Mesenchymal stem cell (in vitro differentiated cells and primary cell): ENCODE measurements at regions not wholly inside any gene's neighbourhood (a gene's known extent, or its start where the extent isn't known, plus 50 kb on each side); places are given as distances from the start of the nearest gene placed in this dataset.

Experiments
- DNase-seq: peaks from one replicate; pipeline ENCODE4 v3.0.0-alpha.2; 2013
- H2AFZ ChIP-seq: one replicate; pipeline ENCODE4 v1.6.1; 2013; ENCODE audit warnings: low read depth, mild to moderate bottlenecking, control low read depth, inconsistent platforms, low read length, moderate library complexity
- H2AK5ac ChIP-seq: 2 replicates; pipeline ENCODE4 v1.6.1; 2013; ENCODE audit warnings: low read length, moderate library complexity, mild to moderate bottlenecking, inconsistent platforms; ENCODE audit not compliant: severe bottlenecking
- H2BK120ac ChIP-seq: one replicate; pipeline ENCODE4 v1.6.1; 2013; ENCODE audit warnings: low read depth, mild to moderate bottlenecking, inconsistent platforms, low read length, moderate library complexity
- H2BK12ac ChIP-seq, 2 experiments: one replicate each; pipeline ENCODE4 v1.6.1; 2013; ENCODE audit warnings: inconsistent platforms in 2 of 2, low read length in 2 of 2, mild to moderate bottlenecking in 2 of 2, moderate library complexity in 2 of 2, control low read depth in 1 of 2
- H2BK15ac ChIP-seq: one replicate; pipeline ENCODE4 v1.6.1; 2013; ENCODE audit warnings: mild to moderate bottlenecking, low read depth, inconsistent platforms; ENCODE audit not compliant: poor library complexity, severe bottlenecking
- H2BK5ac ChIP-seq: 2 replicates; pipeline ENCODE4 v1.6.1; 2013; ENCODE audit warnings: low read depth, mild to moderate bottlenecking, low read length, control low read depth, inconsistent platforms; ENCODE audit not compliant: poor library complexity, severe bottlenecking
- H3K14ac ChIP-seq, 2 experiments: one replicate each; pipeline ENCODE4 v1.6.1; 2013; ENCODE audit warnings: inconsistent platforms in 2 of 2, low read length in 2 of 2, control low read depth in 1 of 2, mild to moderate bottlenecking in 1 of 2, moderate library complexity in 1 of 2
- H3K18ac ChIP-seq, 2 experiments: one replicate each; pipeline ENCODE4 v1.6.1; 2013; ENCODE audit warnings: inconsistent platforms in 2 of 2, low read length in 2 of 2, control low read depth in 1 of 2, low read depth in 1 of 2, mild to moderate bottlenecking in 1 of 2
- H3K23ac ChIP-seq, 2 experiments: one replicate each; pipeline ENCODE4 v1.6.1; 2013; ENCODE audit warnings: inconsistent platforms in 2 of 2, low read length in 2 of 2, mild to moderate bottlenecking in 2 of 2, moderate library complexity in 2 of 2, control low read depth in 1 of 2
- H3K27ac ChIP-seq: 2 replicates; pipeline ENCODE4 v1.5.1; 2013; ENCODE audit warnings: mild to moderate bottlenecking, moderate library complexity, low read length, control low read depth, inconsistent platforms; ENCODE audit not compliant: poor library complexity, severe bottlenecking
- H3K27me3 ChIP-seq, 2 experiments: 2 replicates each; pipeline versions ENCODE4 v1.6.1 to v1.7.0; 2013; ENCODE audit warnings: low read length in 2 of 2, mild to moderate bottlenecking in 2 of 2, moderate library complexity in 2 of 2, control low read depth in 1 of 2, inconsistent platforms in 1 of 2; ENCODE audit not compliant: control insufficient read depth in 1 of 2, insufficient read depth in 1 of 2
- H3K36me3 ChIP-seq, 2 experiments: 2 replicates each; pipeline versions ENCODE4 v1.6.1 to v1.7.0; 2013; ENCODE audit warnings: low read length in 2 of 2, control low read depth in 1 of 2, inconsistent platforms in 1 of 2, low read depth in 1 of 2, mild to moderate bottlenecking in 1 of 2; ENCODE audit not compliant: insufficient read depth in 2 of 2, control insufficient read depth in 1 of 2
- H3K4ac ChIP-seq, 2 experiments: one replicate each; pipeline ENCODE4 v1.6.1; 2013; ENCODE audit warnings: inconsistent platforms in 2 of 2, low read length in 2 of 2, mild to moderate bottlenecking in 2 of 2, moderate library complexity in 2 of 2, control low read depth in 1 of 2, low read depth in 1 of 2
- H3K4me1 ChIP-seq: 2 replicates; pipeline ENCODE4 v1.6.1; 2013; ENCODE audit warnings: low read depth, low read length, control low read depth; ENCODE audit not compliant: control insufficient read depth, insufficient read depth
- H3K4me2 ChIP-seq: 2 replicates; pipeline ENCODE4 v1.6.1; 2013; ENCODE audit warnings: low read length, mild to moderate bottlenecking, inconsistent platforms; ENCODE audit not compliant: poor library complexity, severe bottlenecking
- H3K4me3 ChIP-seq, 2 experiments: 2 replicates each; pipeline versions ENCODE4 v1.5.1 to v1.7.0; 2013; ENCODE audit warnings: low read length in 2 of 2, mild to moderate bottlenecking in 2 of 2, control low read depth in 1 of 2, low read depth in 1 of 2; ENCODE audit not compliant: insufficient read depth in 1 of 2
- H3K79me1 ChIP-seq: replicated peaks from 2 replicates; pipeline ENCODE4 v1.6.1; 2013; ENCODE audit warnings: mild to moderate bottlenecking, control low read depth, low read length, inconsistent platforms; ENCODE audit not compliant: poor library complexity, severe bottlenecking
- H3K9ac ChIP-seq: 2 replicates; pipeline ENCODE4 v1.7.0; 2013; ENCODE audit warnings: mild to moderate bottlenecking, low read length, moderate library complexity
- H3K9me3 ChIP-seq: 2 replicates; pipeline ENCODE4 v1.7.0; 2013; ENCODE audit warnings: mild to moderate bottlenecking, low read length; ENCODE audit not compliant: control insufficient read depth
- H4K8ac ChIP-seq: one replicate; pipeline ENCODE4 v1.6.1; 2013; ENCODE audit warnings: inconsistent platforms, mild to moderate bottlenecking, low read length, moderate library complexity
- H4K91ac ChIP-seq: one replicate; pipeline ENCODE4 v1.6.1; 2013; ENCODE audit warnings: mild to moderate bottlenecking, low read length, inconsistent platforms
- WGBS: methylation state at CpG from one replicate; pipeline ENCODE4 v1.1.7; 2013; ENCODE audit warnings: mixed read lengths; 5-methylcytosine and 5-hydroxymethylcytosine counted together

DNA sequence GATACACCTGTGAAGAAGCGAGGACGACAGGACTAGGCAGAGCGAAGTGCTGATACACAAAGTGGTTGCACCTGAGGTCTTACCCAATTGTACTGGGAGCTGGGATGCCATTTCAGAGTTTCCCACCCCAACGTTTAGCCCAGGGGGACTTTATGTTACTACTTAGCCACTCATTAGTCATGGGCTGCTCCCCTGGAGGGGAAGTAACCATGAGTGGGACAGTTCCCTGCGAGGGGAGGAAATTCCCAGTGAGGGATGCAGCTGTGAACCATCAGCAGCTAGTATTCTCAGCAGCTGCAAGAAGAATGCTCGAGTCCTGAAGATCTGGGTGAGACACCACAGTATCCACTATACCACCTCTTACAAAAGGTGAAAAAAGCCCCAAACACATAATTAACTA lies 93.7 kb upstream of the ACTBL2 start:
- Histone ChIP-seq H3K4me1 (no peaks in the 10 kb centered on the region), H3K4me2 (no peak overlapping the region), H2AK5ac (no peak overlapping the region), H3K79me1 (no peaks in the 10 kb centered on the region), H3K18ac (no peak overlapping the region), H2BK15ac (no peak overlapping the region), H3K9ac (no peak overlapping the region), H3K36me3 (no peaks in the 10 kb centered on the region), H3K23ac (no peak overlapping the region), H2BK120ac (no peak overlapping the region), H3K27me3 (peaks cover 0 to 5% of the 10 kb centered on the region in 2 experiments), H4K91ac (no peak overlapping the region), H2BK5ac (no peak overlapping the region), H4K8ac (no peak overlapping the region), H3K14ac (no peak overlapping the region), H2BK12ac (no peak overlapping the region), H3K27ac (no peak overlapping the region), H3K4me3 (no peak overlapping the region), H3K4ac (no peak overlapping the region), H3K9me3 (no peaks in the 10 kb centered on the region), H2AFZ (no peak overlapping the region)
- DNase-seq, result no peak
- WGBS, result 86% methylated on average over 4 of the region's 6 CpGs

DNA sequence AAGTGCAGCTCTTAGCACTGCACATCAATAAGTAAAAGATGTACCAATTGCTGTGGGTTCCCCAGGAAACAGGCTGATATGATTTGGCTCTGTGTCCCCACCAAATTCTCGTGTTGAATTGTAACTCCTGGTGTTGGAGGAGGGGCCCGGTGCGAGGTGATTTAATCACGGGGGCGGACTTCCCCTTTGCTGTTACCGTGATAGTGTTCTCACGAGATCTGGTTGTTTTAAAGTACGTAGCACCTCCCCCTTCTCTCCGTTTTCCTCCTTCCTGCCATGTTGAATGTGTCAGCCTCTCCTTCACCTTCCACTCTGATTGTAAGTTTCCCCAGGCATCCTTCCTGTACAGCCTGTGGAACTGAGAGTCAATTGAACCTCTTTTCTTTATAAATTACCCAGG lies 93.2 kb upstream of the ACTBL2 start:
- Histone ChIP-seq H2BK12ac (no peak overlapping the region), H2AK5ac (no peak overlapping the region), H2BK5ac (no peak overlapping the region), H2BK15ac (no peak overlapping the region), H4K8ac (no peak overlapping the region), H3K79me1 (no peaks in the 10 kb centered on the region), H3K9me3 (no peaks in the 10 kb centered on the region), H3K4me1 (no peaks in the 10 kb centered on the region), H3K27ac (no peak overlapping the region), H2BK120ac (no peak overlapping the region), H3K23ac (no peak overlapping the region), H3K9ac (no peak overlapping the region), H3K36me3 (no peaks in the 10 kb centered on the region), H4K91ac (no peak overlapping the region), H3K4ac (no peak overlapping the region), H2AFZ (no peak overlapping the region), H3K4me3 (no peak overlapping the region), H3K18ac (no peak overlapping the region), H3K4me2 (no peak overlapping the region), H3K27me3 (peaks cover 0 to 5% of the 10 kb centered on the region in 2 experiments), H3K14ac (no peak overlapping the region)
- 77% methylated on average over 9 of the region's 9 CpGs for WGBS
- DNase-seq, result no peak

DNA sequence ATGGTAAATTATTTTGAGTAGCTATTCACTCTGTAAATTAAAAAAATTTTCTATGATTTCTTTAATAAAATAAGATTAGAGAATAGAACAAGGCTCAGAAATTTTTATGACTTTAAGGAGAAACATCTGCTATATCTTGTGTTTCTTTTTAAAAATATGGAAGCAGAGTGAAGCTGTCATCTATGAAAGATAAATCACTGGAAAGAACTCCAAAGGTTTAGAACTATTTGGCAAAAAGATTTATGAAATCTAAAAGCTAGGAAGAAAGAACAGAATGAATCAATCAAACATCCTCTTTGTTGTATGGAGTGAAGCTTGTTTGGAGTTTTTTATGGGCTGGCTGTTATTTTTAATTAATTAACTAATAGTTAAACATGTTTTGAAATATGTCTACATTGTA lies 89.8 kb upstream of the ACTBL2 start:
- Histone ChIP-seq H3K4me3 (no peak overlapping the region), H3K79me1 (no peaks in the 10 kb centered on the region), H3K23ac (no peak overlapping the region), H3K9me3 (no peaks in the 10 kb centered on the region), H3K36me3 (no peaks in the 10 kb centered on the region), H3K4me2 (no peak overlapping the region), H3K27me3 (peaks cover 0 to 5% of the 10 kb centered on the region in 2 experiments), H2BK15ac (no peak overlapping the region), H3K18ac (no peak overlapping the region), H3K4me1 (no peaks in the 10 kb centered on the region), H3K4ac (no peak overlapping the region), H2AK5ac (no peak overlapping the region), H3K9ac (no peak overlapping the region), H2BK12ac (no peak overlapping the region), H4K8ac (no peak overlapping the region), H2AFZ (no peak overlapping the region), H2BK120ac (no peak overlapping the region), H4K91ac (no peak overlapping the region), H3K27ac (no peak overlapping the region), H2BK5ac (no peak overlapping the region), H3K14ac (no peak overlapping the region)
- no peak for DNase-seq

DNA sequence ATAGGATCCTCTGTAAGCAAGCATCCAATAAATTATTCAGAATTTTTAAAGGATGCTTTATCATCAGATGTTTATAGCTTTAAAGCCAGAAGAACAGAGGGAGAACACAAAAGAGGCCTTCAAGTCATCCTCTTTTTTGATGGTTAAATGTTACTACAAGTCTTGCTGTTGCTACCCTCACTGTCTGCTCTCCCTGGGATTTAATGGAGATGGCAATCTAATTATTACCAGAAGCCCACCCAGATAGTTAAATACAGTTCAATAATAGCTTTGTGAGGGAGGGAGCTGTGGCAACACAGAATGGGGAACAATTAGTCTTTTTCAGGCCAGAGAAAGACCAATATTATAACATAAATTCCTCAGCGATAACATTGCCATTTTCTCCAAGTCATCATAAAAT lies 87.0 kb upstream of the ACTBL2 start:
- Histone ChIP-seq H4K91ac (no peak overlapping the region), H3K18ac (no peak overlapping the region), H3K23ac (no peak overlapping the region)

More for the DNA sequence above, 87.0 kb upstream of the ACTBL2 start:
- no peak for DNase-seq
- Histone ChIP-seq H2BK5ac (no peak overlapping the region), H3K9me3 (no peaks in the 10 kb centered on the region), H3K9ac (no peak overlapping the region), H3K14ac (no peak overlapping the region), H3K4me1 (no peaks in the 10 kb centered on the region), H3K27me3 (peaks cover 0 to 3% of the 10 kb centered on the region in 2 experiments), H4K8ac (no peak overlapping the region), H2BK12ac (no peak overlapping the region), H2AK5ac (no peak overlapping the region), H3K4ac (no peak overlapping the region), H3K4me2 (no peak overlapping the region), H2BK120ac (no peak overlapping the region), H3K27ac (no peak overlapping the region), H2BK15ac (no peak overlapping the region), H2AFZ (no peak overlapping the region), H3K4me3 (no peak overlapping the region), H3K79me1 (no peaks in the 10 kb centered on the region), H3K36me3 (no peaks in the 10 kb centered on the region)
- whole genome bisulfite sequencing, result no CpG with 5 or more reads among the region's 1 CpG
